ENCODE measurements at regions not wholly inside any gene's neighbourhood (a gene's known extent, or its start where the extent isn't known, plus 50 kb on each side); places are given as distances from the start of the nearest gene placed in this dataset.
"Not testable (repeated sequence)": the region's sequence is repeated elsewhere in the genome, so short reads cannot be mapped to it uniquely, and the experiment has no call there.

- not testable (repeated sequence) for DNase-seq (ENCODE audit: low read depth, low spot score)
Measured at GRCh38 chr7:15054304-15054703, 151.8 kb upstream of the DGKB start.

GRCh38 chr7:15049157-15049556 lies 146.6 kb upstream of the DGKB start:
- DNase-seq (ENCODE audit: low read depth, low spot score) = no peak

- DNase-seq (ENCODE audit: low read depth, low spot score) = no peak
Measured at GRCh38 chr7:15046861-15047260, 144.3 kb upstream of the DGKB start.

- DNase-seq (ENCODE audit: low read depth, low spot score) = no peak
Measured at GRCh38 chr7:15043931-15044330, 141.4 kb upstream of the DGKB start.

- no peak for DNase-seq (ENCODE audit: low read depth, low spot score)
Measured at GRCh38 chr7:15042285-15043065, 139.9 kb upstream of the DGKB start.

GRCh38 chr7:15041226-15041625 lies 138.7 kb upstream of the DGKB start:
- DNase-seq (ENCODE audit: low read depth, low spot score) = no peak

- DNase-seq (ENCODE audit: low read depth, low spot score) = no peak
Measured at GRCh38 chr7:15035814-15036213, 133.3 kb upstream of the DGKB start.

GRCh38 chr7:15033039-15033438 lies 130.5 kb upstream of the DGKB start:
- no peak for DNase-seq (ENCODE audit: low read depth, low spot score)

- DNase-seq (ENCODE audit: low read depth, low spot score) = no peak
Measured at GRCh38 chr7:15018981-15019380, 116.4 kb upstream of the DGKB start.

- DNase-seq (ENCODE audit: low read depth, low spot score) = no peak
Measured at GRCh38 chr7:15016766-15017165, 114.2 kb upstream of the DGKB start.

GRCh38 chr7:15016315-15016667 lies 113.7 kb upstream of the DGKB start:
- DNase-seq (ENCODE audit: low read depth, low spot score) = no peak

- peak; percentile 68 for DNase-seq (ENCODE audit: low read depth, low spot score)
Measured at GRCh38 chr7:15015545-15016314, 113.2 kb upstream of the DGKB start.

- DNase-seq (ENCODE audit: low read depth, low spot score) = no peak
Measured at GRCh38 chr7:15012135-15012534, 109.6 kb upstream of the DGKB start.

- DNase-seq (ENCODE audit: low read depth, low spot score) = peak; percentile 11
Measured at GRCh38 chr7:15011289-15011688, 108.7 kb upstream of the DGKB start.

GRCh38 chr7:15007507-15007906 lies 105.0 kb upstream of the DGKB start:
- peak; percentile 40 for DNase-seq (ENCODE audit: low read depth, low spot score)

GRCh38 chr7:15005672-15006071 lies 103.1 kb upstream of the DGKB start:
- DNase-seq (ENCODE audit: low read depth, low spot score) = no peak

GRCh38 chr7:15000157-15000556 lies 97.6 kb upstream of the DGKB start:
- DNase-seq (ENCODE audit: low read depth, low spot score) = no peak

GRCh38 chr7:14999331-14999730 lies 96.8 kb upstream of the DGKB start:
- no peak for DNase-seq (ENCODE audit: low read depth, low spot score)

GRCh38 chr7:14995774-14996173 lies 93.2 kb upstream of the DGKB start:
- DNase-seq (ENCODE audit: low read depth, low spot score) = no peak

- DNase-seq (ENCODE audit: low read depth, low spot score) = no peak
Measured at GRCh38 chr7:14988941-14989340, 86.4 kb upstream of the DGKB start.

GRCh38 chr7:14978687-14979086 lies 76.1 kb upstream of the DGKB start:
- no peak for DNase-seq (ENCODE audit: low read depth, low spot score)

- DNase-seq (ENCODE audit: low read depth, low spot score) = no peak
Measured at GRCh38 chr7:14974688-14975087, 72.1 kb upstream of the DGKB start.
